NCI-H1417 treated with DMSO at 0.1 percent for 48 hours (cell line): ENCODE measurements at regions not wholly inside any gene's neighbourhood (a gene's known extent, or its start where the extent isn't known, plus 50 kb on each side); places are given as distances from the start of the nearest gene placed in this dataset.
"Not testable (repeated sequence)": the region's sequence is repeated elsewhere in the genome, so short reads cannot be mapped to it uniquely, and the experiment has no call there.

Source experiments
- DNase-seq: peaks from one replicate; lab custom pipeline; 2025; lab: John Stamatoyannopoulos, UW

- no peak for DNase-seq
Measured at GRCh38 chr12:112616469-112617152, 174.9 kb upstream of the RPH3A start.

- no peak for DNase-seq
Measured at GRCh38 chr12:112617153-112617505, 174.4 kb upstream of the RPH3A start.

DNA sequence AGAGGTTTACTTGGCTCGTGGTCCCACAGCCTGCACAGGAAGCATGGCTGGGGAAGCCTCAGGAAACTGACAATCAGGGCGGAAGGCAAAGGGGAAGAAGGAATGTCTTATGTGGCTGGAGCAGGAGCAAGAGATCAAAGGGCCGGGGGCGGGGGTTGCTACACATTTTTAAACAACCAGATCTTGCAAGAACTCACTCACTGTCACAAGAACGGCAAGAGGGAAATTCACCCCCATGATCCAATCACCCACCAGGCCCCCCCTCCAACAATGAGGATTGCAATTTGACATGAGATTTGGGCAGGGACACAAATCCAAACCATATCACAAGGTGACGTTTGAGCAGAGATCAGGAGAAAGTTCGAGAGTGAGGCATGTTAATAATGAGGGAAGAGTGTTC is 163.7 kb upstream of the RPH3A start:
- no peak for DNase-seq

GRCh38 chr12:112631974-112632373 is 159.6 kb upstream of the RPH3A start:
- not testable (repeated sequence) for DNase-seq

GRCh38 chr12:112635036-112635435 is 156.5 kb upstream of the RPH3A start:
- DNase-seq = no peak

- no peak for DNase-seq
Measured at GRCh38 chr12:112638420-112638819, 153.1 kb upstream of the RPH3A start.

DNA sequence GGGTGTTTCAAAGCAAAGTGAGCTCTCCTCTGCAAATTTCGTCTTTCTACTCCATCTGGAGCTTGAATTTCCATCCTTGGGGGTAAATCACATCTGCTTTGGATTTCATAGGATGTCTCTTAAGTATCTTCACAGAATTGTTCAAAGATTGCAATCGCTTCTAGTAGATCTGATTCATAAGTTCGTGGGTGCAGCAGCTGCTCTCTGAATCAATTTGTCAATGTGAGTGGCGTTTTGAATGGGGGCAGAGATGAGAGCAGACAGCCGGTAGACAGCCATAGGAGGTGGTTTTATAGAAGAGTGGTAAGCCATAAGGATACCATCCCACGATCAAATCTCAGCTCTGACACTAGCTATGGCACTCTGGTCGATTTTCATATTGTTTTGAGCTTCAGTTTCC is 146.0 kb upstream of the RPH3A start:
- DNase-seq = no peak

DNA sequence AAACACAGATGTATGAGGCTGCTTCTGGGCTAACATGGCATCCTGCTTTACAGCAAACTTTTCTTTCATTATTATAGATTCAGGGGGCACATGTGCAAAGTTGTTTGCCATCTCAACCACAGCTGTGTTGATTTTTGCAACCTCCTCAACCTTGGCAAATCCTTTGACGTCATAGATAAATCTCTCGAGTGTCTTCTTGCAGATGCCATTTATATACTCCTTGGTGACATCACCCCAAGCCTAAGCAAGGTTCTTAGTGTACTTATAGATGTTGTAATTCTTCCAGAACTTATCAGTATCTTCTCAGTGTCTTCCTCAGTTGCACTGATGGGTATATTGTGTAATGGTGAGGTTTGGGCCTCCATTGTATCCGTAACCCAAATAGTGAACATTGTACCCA is 135.4 kb upstream of the RPH3A start:
- no peak for DNase-seq

DNA sequence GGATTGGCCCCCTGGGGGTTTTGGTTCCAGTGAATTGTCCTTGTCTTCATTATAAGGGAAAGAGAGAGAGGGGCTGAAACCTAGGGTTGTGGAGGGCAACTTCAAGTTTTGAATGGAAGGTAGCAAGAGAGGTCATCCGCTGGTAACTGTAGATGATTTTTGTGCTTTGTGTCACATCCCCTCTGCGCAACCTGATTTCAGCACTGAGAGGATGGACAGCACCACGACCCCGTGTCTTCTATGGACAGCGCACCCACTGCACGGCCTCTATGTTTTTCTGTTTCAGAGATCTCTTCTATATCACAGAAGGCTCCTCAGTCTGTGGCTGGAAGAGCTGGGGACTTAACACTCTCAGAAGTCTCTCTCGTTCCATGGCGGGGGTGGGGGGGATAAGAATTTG is 127.0 kb upstream of the RPH3A start:
- no peak for DNase-seq

DNA sequence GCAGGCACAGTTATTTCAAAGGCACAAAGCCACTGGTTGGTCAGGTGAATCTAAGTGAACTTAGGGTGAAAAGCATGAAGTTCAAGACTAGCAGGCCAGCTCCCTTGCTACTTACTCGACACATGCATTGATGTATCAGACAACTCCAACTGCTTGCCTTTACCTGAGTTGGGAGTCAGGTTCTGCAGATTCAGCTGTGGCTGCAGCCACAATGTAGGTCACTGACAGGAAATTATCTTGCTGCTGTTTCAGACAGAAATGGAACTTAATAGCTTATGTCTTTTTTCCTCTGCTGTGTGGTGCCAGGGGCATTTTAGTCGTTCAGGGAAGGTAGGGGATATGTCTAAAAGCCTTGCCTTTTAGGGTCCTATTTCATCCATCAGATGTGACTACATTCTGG is 125.6 kb upstream of the RPH3A start:
- DNase-seq = no peak

GRCh38 chr12:112671564-112671963 is 120.0 kb upstream of the RPH3A start:
- DNase-seq = no peak

DNA sequence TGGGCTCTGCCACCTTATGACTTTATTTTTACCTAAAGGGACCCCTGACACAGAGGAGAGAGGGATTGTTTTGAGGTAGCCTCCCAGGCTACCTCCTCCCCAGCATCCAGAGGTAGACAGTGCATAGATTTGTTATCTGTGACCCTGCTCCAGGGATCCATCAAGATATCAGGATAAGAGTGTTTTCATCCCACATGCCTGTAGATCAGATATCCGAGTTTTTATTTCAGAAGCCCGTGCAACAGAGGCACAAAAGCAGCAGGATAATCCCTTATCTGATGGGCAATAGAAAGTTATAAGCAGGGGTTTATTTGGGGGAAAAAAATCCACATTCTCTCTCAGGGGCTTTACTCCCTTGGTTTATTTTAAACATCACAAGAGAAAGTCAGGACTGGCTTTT is 117.0 kb upstream of the RPH3A start:
- no peak for DNase-seq

DNA sequence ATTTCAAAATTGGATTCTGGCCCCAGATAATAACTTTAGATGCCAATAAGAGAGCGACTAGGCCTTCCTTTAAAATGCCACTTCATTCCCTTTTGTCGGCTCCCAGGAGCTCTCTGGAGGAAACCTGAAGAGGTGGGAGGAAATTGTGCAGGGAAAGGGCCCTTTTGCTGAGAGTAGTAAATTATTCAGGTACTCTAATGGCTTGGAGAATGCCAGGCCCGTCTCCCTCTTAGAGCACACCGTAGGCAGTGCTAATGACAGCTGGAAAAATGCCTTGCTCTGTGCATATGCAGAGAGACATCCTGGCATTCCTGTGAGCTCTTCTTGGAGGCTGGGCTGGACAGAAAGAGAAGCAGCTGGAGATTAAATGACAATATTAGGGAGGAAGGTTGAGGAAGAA is 115.0 kb upstream of the RPH3A start:
- DNase-seq = no peak

DNA sequence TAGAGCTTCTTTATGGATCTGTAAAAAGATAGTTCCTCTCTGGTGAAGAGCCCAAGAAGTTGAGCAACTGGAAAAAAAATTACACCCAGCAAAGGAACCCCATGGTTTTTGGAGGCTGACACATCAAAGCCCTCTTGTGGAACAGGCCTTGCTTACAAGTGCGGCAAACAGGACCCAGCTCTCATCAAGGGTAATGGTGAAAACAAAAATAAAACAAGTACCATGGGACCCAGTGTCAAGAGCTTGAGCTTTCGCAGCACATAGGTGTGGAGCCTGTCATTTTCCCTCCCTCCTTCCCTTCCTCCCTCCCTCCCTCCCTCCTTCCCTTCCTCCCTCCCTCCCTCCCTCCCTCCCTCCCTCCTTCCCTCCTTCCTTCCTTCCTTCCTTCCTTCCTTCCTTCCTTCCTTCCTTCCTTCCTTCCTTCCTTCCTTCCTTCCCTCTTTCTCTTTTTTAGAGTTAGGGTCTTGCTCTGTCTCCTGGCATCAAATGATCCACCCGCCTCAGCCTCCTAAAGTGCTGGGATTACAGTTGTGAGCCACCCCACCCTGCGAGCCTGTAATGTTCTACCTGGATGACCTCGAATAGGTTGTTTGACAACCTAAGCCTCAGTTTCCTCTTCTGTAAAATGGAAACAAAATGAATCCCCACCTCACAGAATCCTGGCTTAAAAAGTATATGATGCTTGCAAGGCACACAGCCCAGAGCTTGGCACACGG is 114.3 kb upstream of the RPH3A start:
- DNase-seq = no peak

DNA sequence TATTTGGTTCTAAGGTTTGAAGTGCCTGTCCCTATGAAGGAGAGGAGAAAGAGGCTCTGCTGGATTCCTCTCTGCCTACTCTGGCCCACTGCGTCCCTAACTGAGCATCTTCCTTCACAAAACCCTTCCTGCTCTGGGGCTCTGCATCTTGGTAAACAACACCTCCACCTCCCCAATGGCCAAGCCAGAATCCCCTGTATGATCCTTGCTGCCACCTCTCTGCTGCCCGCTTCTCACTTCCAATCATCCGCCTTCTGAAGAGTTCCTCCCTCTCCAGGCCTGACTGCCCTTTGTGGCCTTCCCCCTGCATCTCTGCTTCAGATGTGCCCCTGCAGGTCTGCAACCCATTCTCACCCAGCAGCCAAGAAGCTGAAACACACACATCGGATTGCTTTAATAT is 110.6 kb upstream of the RPH3A start:
- no peak for DNase-seq

DNA sequence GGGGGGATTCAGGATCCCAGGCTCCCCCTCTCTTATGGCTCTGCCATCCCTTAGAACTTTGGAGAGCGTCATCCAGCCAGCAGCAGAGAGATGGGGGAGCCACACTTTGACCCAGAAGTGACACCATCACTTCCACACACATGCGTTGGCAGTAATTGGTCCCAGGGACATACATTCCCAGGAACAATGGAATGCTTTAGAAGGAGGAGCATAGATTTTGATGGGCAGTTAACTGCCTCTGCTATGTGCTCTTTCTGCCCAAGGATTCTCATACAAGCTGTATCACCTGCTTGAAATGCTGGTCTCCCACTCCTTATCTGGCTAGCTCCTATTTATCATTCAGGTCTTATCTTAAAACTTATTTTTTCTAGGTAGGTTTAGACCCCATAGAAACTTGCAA is 109.0 kb upstream of the RPH3A start:
- DNase-seq = no peak

GRCh38 chr12:112684742-112685141 is 106.8 kb upstream of the RPH3A start:
- no peak for DNase-seq

- no peak for DNase-seq
Measured at GRCh38 chr12:112685321-112685720, 106.2 kb upstream of the RPH3A start.

DNA sequence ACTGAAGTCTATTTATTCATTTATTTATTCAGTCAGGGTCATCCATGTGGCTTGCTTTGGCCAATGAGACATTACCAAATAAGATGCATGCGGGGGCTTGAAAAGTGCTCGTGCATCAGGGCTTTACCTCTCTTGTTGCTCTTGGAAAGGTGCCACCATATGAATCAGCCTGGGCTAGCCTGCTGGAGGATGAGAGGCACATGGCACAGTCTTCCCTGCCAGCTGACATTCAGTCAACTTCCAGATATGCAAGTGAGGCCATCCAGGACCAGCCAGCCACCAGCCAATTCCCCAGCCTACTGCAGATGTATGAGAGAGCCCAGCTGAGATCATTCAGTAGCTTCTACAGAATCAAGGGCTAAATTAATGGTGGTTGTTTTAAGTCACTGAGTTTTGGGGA is 105.2 kb upstream of the RPH3A start:
- no peak for DNase-seq

GRCh38 chr12:112694065-112694464 is 97.5 kb upstream of the RPH3A start:
- no peak for DNase-seq

DNA sequence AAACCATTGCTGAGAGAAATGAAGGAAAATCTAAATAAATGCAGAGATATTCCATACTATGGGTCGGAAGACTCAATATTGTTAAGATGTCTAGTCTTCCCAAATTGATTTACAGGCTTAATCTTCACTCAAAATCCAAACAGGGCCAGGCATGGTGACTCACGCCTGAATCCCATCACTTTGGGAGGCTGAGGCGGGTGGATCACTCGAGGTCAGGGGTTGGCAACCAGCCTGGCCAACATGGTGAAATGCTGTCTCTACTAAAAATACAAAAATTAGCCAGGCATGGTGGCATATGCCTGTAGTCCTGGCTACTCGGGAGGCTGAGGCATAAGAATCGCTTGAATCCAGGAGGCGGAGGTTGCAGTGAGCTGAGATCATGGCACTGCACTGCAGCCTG is 94.1 kb upstream of the RPH3A start:
- not testable (repeated sequence) for DNase-seq

DNA sequence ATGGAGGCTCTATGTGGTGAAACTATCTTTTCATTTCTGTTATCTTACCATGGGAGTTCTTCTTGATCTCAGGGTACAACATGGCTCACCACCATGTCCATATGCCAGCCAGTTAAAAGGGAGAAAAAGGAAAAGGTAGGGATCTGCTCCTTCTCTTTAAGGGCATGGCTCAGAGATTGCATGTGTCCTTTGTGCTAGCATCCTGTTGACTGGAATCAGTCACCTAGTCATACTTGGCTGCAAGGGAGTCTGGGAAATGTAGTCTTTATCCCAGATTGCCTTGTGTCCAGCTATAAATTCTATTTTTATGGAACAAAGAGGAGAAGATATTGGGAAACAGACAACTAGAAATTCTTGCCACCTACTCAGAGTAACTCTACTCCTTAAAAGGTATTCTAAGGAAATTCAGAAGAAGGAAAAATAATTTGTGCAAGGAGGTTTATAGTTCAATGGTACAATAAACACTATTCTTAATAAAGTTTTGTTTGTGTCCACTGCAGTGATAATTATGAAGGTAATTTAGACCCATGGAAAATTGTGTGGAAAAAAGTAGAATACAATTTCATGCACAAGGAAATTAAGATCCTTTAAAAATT is 86.4 kb upstream of the RPH3A start:
- DNase-seq = no peak

DNA sequence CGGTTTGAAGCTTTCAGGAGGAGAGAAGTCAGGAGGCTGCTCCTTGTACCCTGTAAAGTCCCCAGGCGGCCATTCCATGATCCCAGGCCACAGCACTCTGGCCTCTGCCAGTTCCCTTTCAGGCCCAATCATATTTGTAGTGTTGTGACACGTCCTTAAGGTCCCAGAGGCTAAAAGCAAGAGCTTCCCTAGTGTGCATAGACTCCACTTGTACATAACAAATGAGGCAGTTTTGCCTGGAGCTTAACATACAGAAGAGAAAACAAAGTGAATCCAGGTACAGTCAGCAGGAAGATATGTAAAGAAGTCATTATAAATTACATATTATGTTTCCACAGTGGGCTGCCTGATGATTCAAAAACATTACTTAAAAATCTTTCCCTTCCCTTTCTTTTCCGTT is 81.1 kb upstream of the RPH3A start:
- no peak for DNase-seq

DNA sequence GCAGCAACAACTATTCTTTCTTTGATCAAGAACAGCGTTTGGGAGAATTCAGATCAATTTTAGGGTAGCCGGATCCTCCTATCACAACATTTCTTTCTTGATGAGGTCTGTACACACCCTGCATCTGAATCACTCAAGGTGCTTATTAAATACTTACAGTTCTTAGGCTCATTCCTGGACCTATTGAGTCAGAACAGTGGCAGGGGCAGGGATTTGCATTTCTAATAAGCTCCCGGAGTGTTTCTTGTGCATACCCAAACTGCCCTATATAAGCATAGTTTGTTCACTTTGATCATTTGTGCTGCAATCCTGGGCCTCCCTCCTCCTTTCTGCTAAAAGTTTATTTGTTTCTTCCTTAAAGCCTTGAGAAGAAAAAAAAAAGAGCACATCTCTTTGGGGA is 80.5 kb upstream of the RPH3A start:
- no peak for DNase-seq
